22Rv1 (cell line): ENCODE measurements at regions not wholly inside any gene's neighbourhood (a gene's known extent, or its start where the extent isn't known, plus 50 kb on each side); places are given as distances from the start of the nearest gene placed in this dataset.

ENCODE experiments used
- CTCF ChIP-seq: fragments of 450-650 bp; IDR thresholded peaks from 2 replicates; pipeline ENCODE4 v1.5.1; 2017; ENCODE audit warnings: mild to moderate bottlenecking
- ZFX ChIP-seq: fragments of 450-650 bp; IDR thresholded peaks from 2 replicates; pipeline ENCODE4 v1.6.1; 2017; ENCODE audit warnings: antibody characterized with exemption, borderline replicate concordance

- peak; percentile 49 for TF ChIP-seq CTCF
- no peak for TF ChIP-seq ZFX
Measured at GRCh38 chr1:42035830-42036604, 117.2 kb upstream of the GUCA2B start.
